PC-3 (cell line): ENCODE measurements at regions not wholly inside any gene's neighbourhood (a gene's known extent, or its start where the extent isn't known, plus 50 kb on each side); places are given as distances from the start of the nearest gene placed in this dataset.

ENCODE experiments used
- ATAC-seq: fragments of 200-7000 bp; cut with Tn5 transposase; 2 replicates; pipeline ENCODE4 v1.9.1; 2020; ENCODE audit warnings: mild to moderate bottlenecking, moderate library complexity
- BruUV-seq: library from RNA; stranded (reverse); fragments of 400-500 nt; replicated peaks from 2 replicates; lab custom pipeline; 2021; lab: Mats Ljungman, UMichigan
- CTCF ChIA-PET: fragments of 300-600 bp; sonication (Branson Sonifier 250); formaldehyde crosslinking; loops from one replicate; lab custom pipeline; 2022; ENCODE audit warnings: antibody characterized with exemption; lab: Charles Lee
- POLR2A ChIA-PET: fragments of 300-600 bp; sonication (Branson Sonifier 250); formaldehyde crosslinking; loops from one replicate; lab custom pipeline; 2022; ENCODE audit warnings: antibody characterized with exemption; ENCODE audit not compliant: unreplicated experiment; lab: Charles Lee
- DNase-seq: peaks from one replicate; pipeline ENCODE4 v3.0.0-alpha.2; 2015
- H2AFZ ChIP-seq: fragments of 300-600 bp; sonication (generic); 2 replicates; pipeline ENCODE4 v1.6.0; 2016; ENCODE audit warnings: antibody characterized with exemption, low read length
- H3F3A ChIP-seq: fragments of 300-600 bp; sonication (generic); one replicate; pipeline ENCODE4 v1.6.0; 2017; ENCODE audit warnings: antibody characterized with exemption, low read length, control low read depth, mild to moderate bottlenecking; ENCODE audit not compliant: unreplicated experiment
- H3K27ac ChIP-seq: fragments of 300-600 bp; sonication (generic); 2 replicates; pipeline ENCODE4 v1.5.1; 2016; ENCODE audit warnings: mild to moderate bottlenecking, low read length
- H3K27me3 ChIP-seq: fragments of 300-600 bp; sonication (generic); 2 replicates; pipeline ENCODE4 v1.6.1; 2016; ENCODE audit warnings: low read length, mixed read lengths
- H3K36me3 ChIP-seq: fragments of 300-600 bp; sonication (generic); 2 replicates; pipeline ENCODE4 v1.6.1; 2016; ENCODE audit warnings: low read depth, mixed run types, low read length, mixed read lengths
- H3K4me1 ChIP-seq: fragments of 300-600 bp; sonication (generic); 2 replicates; pipeline ENCODE4 v1.5.1; 2016; ENCODE audit warnings: low read length; ENCODE audit not compliant: insufficient read depth
- H3K4me2 ChIP-seq: fragments of 300-600 bp; sonication (generic); 2 replicates; pipeline ENCODE4 v1.6.0; 2016; ENCODE audit warnings: low read length
- H3K4me3 ChIP-seq: fragments of 300-600 bp; sonication (generic); 2 replicates; pipeline ENCODE4 v1.5.1; 2016; ENCODE audit warnings: mild to moderate bottlenecking, low read length, mixed read lengths
- H3K79me2 ChIP-seq: fragments of 300-600 bp; sonication (generic); 2 replicates; pipeline ENCODE4 v1.6.1; 2017; ENCODE audit warnings: low read length, mixed read lengths
- H3K9ac ChIP-seq: fragments of 300-600 bp; sonication (generic); 2 replicates; pipeline ENCODE4 v1.6.0; 2016; ENCODE audit warnings: mild to moderate bottlenecking, low read length
- H3K9me2 ChIP-seq: fragments of 300-600 bp; sonication (generic); replicated peaks from 2 replicates; pipeline ENCODE4 v1.6.1; 2016; ENCODE audit warnings: mixed run types, low read length, mixed read lengths
- H3K9me3 ChIP-seq: fragments of 300-600 bp; sonication (generic); 2 replicates; pipeline ENCODE4 v1.6.1; 2016; ENCODE audit warnings: low read length, mixed read lengths
- H4K20me1 ChIP-seq: fragments of 300-600 bp; sonication (generic); 2 replicates; pipeline ENCODE4 v1.6.1; 2016; ENCODE audit warnings: low read length, mixed read lengths
- CTCF ChIP-seq: fragments of 300-600 bp; sonication (generic); conservative IDR thresholded peaks from 2 replicates; pipeline ENCODE4 v1.5.1; 2017; ENCODE audit warnings: antibody characterized with exemption, low read depth, mild to moderate bottlenecking, low read length
- EZH2 ChIP-seq: fragments of 300-600 bp; sonication (generic); IDR thresholded peaks from one replicate; pipeline ENCODE4 v1.6.1; 2017; ENCODE audit warnings: antibody characterized with exemption, mild to moderate bottlenecking, low read length; ENCODE audit not compliant: unreplicated experiment
- EZH2phosphoT487 ChIP-seq: fragments of 300-600 bp; sonication (generic); IDR thresholded peaks from 2 replicates; pipeline ENCODE4 v1.6.1; 2018; ENCODE audit warnings: mild to moderate bottlenecking, antibody characterized with exemption, low read length, borderline replicate concordance
- intact Hi-C: fragments of 100-400 bp; cut with micrococcal nuclease; formaldehyde crosslinking; loops from 2 replicates; pipeline ENCODE4 v1.9.0; 2023

GRCh38 chr5:67693956-67694809 lies 497.6 kb upstream of the CD180 start:
- BruUV-seq = no TSS peak
- no peaks in the 10 kb centered on the region for H3K9me3 ChIP-seq
- H4K20me1 ChIP-seq = no peaks in the 10 kb centered on the region
- DNase-seq = no peak
- TF ChIP-seq EZH2 (no peak), EZH2phosphoT487 (no peak)
- no peak overlapping the region for H3K4me3 ChIP-seq
- no peak overlapping the region for H2AFZ ChIP-seq
- no peak for ATAC-seq
- H3K9ac ChIP-seq = no peak overlapping the region
- H3K79me2 ChIP-seq = no peaks in the 10 kb centered on the region
- H3K27ac ChIP-seq = no peak overlapping the region
- CTCF ChIA-PET = no interaction called here
- H3K4me1 ChIP-seq = no peaks in the 10 kb centered on the region
- POLR2A ChIA-PET = no interaction called here
- H3K9me2 ChIP-seq = no peaks in the 10 kb centered on the region
- intact Hi-C loops = no loop called here
- no peak overlapping the region for H3K4me2 ChIP-seq
- H3K27me3 ChIP-seq = peaks cover 5% of the 10 kb centered on the region; the same call in 1 of the 2 replicates
- no peaks in the 10 kb centered on the region for H3K36me3 ChIP-seq
- no peaks in the 10 kb centered on the region for H3F3A ChIP-seq

GRCh38 chr5:67686746-67687145 lies 490.1 kb upstream of the CD180 start:
- no peaks in the 10 kb centered on the region for H4K20me1 ChIP-seq
- no peak overlapping the region for H2AFZ ChIP-seq
- CTCF ChIA-PET = no interaction called here
- POLR2A ChIA-PET = no interaction called here
- no peaks in the 10 kb centered on the region for H3F3A ChIP-seq
- H3K9me2 ChIP-seq = no peaks in the 10 kb centered on the region
- no peaks in the 10 kb centered on the region for H3K36me3 ChIP-seq
- peaks cover 6% of the 10 kb centered on the region; the same call in 1 of the 2 replicates for H3K27me3 ChIP-seq
- no peaks in the 10 kb centered on the region for H3K9me3 ChIP-seq
- H3K4me3 ChIP-seq = no peak overlapping the region
- DNase-seq = no peak
- H3K4me1 ChIP-seq = no peaks in the 10 kb centered on the region
- intact Hi-C loops = no loop called here
- ATAC-seq = no peak
- H3K4me2 ChIP-seq = no peak overlapping the region
- H3K9ac ChIP-seq = no peak overlapping the region
- no peak overlapping the region for H3K27ac ChIP-seq
- TF ChIP-seq EZH2 (no peak), CTCF (no peak), EZH2phosphoT487 (no peak)
- H3K79me2 ChIP-seq = no peaks in the 10 kb centered on the region
- BruUV-seq = no TSS peak

GRCh38 chr5:67681703-67682102 lies 485.1 kb upstream of the CD180 start:
- Histone ChIP-seq H3K4me2 (no peak overlapping the region), H3K36me3 (no peaks in the 10 kb centered on the region), H2AFZ (no peak overlapping the region), H3K9ac (no peak overlapping the region), H3K9me2 (no peaks in the 10 kb centered on the region), H3K79me2 (no peaks in the 10 kb centered on the region), H4K20me1 (no peaks in the 10 kb centered on the region), H3K4me3 (no peak overlapping the region), H3F3A (no peaks in the 10 kb centered on the region), H3K9me3 (no peaks in the 10 kb centered on the region), H3K4me1 (no peaks in the 10 kb centered on the region), H3K27ac (no peak overlapping the region), H3K27me3 (0 out of 2 replicates have a peak, but pooled peaks cover 4% of the 10 kb centered on the region)
- POLR2A ChIA-PET = no interaction called here
- DNase-seq (no peak), ATAC-seq (no peak)
- BruUV-seq = no TSS peak
- TF ChIP-seq CTCF = no peak
- TF ChIP-seq EZH2phosphoT487 = no peak
- TF ChIP-seq EZH2 = no peak
- intact Hi-C loops = no loop called here
- CTCF ChIA-PET = no interaction called here
